T-cell (primary cell): ENCODE measurements at regions not wholly inside any gene's neighbourhood (a gene's known extent, or its start where the extent isn't known, plus 50 kb on each side); places are given as distances from the start of the nearest gene placed in this dataset.

ENCODE experiments used
- ATAC-seq, 4 experiments: fragments of 200-7000 bp in 3 of 4; fragments of 150-1000 bp in 1 of 4; cut with Tn5 transposase; replicated peaks in 1 of 4; 1 replicate in 3 of 4; 2 replicates in 1 of 4; pipeline ENCODE4 v1.10.0; 2021; ENCODE audit warnings: moderate library complexity in 3 of 4, mild to moderate bottlenecking in 2 of 4, moderate number of reproducible peaks in 1 of 4
- CTCF ChIA-PET, 2 donors: fragments of 300-600 bp; sonication (Branson Sonifier 250); formaldehyde crosslinking; loops; one replicate each; lab custom pipeline; 2022; ENCODE audit warnings: antibody characterized with exemption in 2 of 2; lab: Charles Lee
- POLR2A ChIA-PET, 2 donors: fragments of 300-600 bp; sonication (Branson Sonifier 250); formaldehyde crosslinking; loops; one replicate each; lab custom pipeline; 2022; ENCODE audit warnings: antibody characterized with exemption in 2 of 2; lab: Charles Lee
- DNase-seq, 35 experiments: peaks; one replicate each; pipeline versions ENCODE4 v3.0.0 to v3.0.0-alpha.2; 2013 to 2023
- H3K27ac ChIP-seq: one replicate; pipeline ENCODE4 v1.5.1; 2013; ENCODE audit warnings: low read length
- H3K27me3 ChIP-seq, 2 experiments: replicated peaks in 1 of 2; 1 replicate in 1 of 2; 2 replicates in 1 of 2; pipeline versions ENCODE4 v1.6.1 to v1.7.0; 2013; ENCODE audit warnings: low read length in 1 of 2, mixed read lengths in 1 of 2; ENCODE audit not compliant: control insufficient read depth in 2 of 2, insufficient read depth in 2 of 2; ENCODE audit errors: extremely low read depth in 1 of 2
- H3K36me3 ChIP-seq, 2 donors: 1 replicate in 1 of 2; 2 replicates in 1 of 2; pipeline versions ENCODE4 v1.6.1 to v1.7.0; 2013; ENCODE audit warnings: low read length in 1 of 2; ENCODE audit not compliant: control insufficient read depth in 2 of 2, insufficient read depth in 1 of 2; ENCODE audit errors: extremely low read depth in 1 of 2
- H3K4me1 ChIP-seq, 2 experiments: 1 replicate in 1 of 2; 2 replicates in 1 of 2; pipeline versions ENCODE4 v1.6.1 to v1.7.0; 2013; ENCODE audit warnings: low read length in 2 of 2, mixed read lengths in 1 of 2; ENCODE audit not compliant: insufficient read depth in 2 of 2, control insufficient read depth in 1 of 2; ENCODE audit errors: extremely low read depth in 1 of 2
- H3K4me3 ChIP-seq, 2 donors: 1 replicate in 1 of 2; 2 replicates in 1 of 2; pipeline versions ENCODE4 v1.5.1 to v1.7.0; 2013; ENCODE audit warnings: mild to moderate bottlenecking in 2 of 2, low read length in 1 of 2, moderate library complexity in 1 of 2; ENCODE audit not compliant: control insufficient read depth in 1 of 2; ENCODE audit errors: extremely low read depth in 1 of 2
- H3K9me3 ChIP-seq: 2 replicates; pipeline ENCODE4 v1.7.0; 2013
- H3K27ac Mint-ChIP-seq, 2 donors: one replicate each; pipeline ENCODE4 v1.8.0; 2020 to 2021; ENCODE audit warnings: mild to moderate bottlenecking in 2 of 2, mixed read lengths in 2 of 2
- H3K27me3 Mint-ChIP-seq, 2 donors: one replicate each; pipeline ENCODE4 v1.8.0; 2021 to 2022; ENCODE audit warnings: mixed read lengths in 2 of 2
- H3K36me3 Mint-ChIP-seq: one replicate; pipeline ENCODE4 v1.8.0; 2021; ENCODE audit warnings: mixed read lengths
- H3K4me1 Mint-ChIP-seq, 3 donors: one replicate each; pipeline ENCODE4 v1.8.0; 2020 to 2022; ENCODE audit warnings: mixed read lengths in 3 of 3, mild to moderate bottlenecking in 1 of 3
- H3K4me3 Mint-ChIP-seq, 3 donors: one replicate each; pipeline ENCODE4 v1.8.0; 2020 to 2022; ENCODE audit warnings: mild to moderate bottlenecking in 3 of 3, mixed read lengths in 3 of 3, moderate library complexity in 3 of 3
- H3K9me3 Mint-ChIP-seq, 3 donors: one replicate each; pipeline ENCODE4 v1.8.0; 2020 to 2022; ENCODE audit warnings: mixed read lengths in 3 of 3
- WGBS: methylation state at CpG from one replicate; pipeline ENCODE4 v1.1.5; 2013; ENCODE audit warnings: missing lambda C conversion rate; ENCODE audit not compliant: insufficient coverage; 5-methylcytosine and 5-hydroxymethylcytosine counted together

DNA sequence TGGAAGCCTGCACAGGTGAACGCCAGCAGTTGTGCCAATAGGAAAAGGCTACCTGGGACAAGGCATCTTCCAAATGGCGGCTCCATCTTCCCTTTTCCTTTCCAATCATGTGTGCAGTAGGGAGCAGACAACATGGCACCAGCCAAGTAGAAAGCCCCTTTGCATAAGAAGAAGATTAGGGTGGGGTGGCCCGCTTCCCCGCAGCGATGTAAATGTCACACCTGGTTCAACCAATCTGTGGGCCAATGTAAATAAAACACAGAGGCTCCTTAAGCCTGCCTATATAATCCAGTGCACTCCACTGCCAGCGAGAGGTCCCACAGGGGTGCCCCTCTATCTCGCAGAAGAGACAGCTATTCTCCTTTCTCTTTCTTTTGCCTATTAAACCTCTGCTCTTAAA, 468.4 kb upstream of the CRIM1 start:
- no peaks in the 10 kb centered on the region for H3K27me3 Mint-ChIP-seq
- ChIA-PET POLR2A (no interaction called here), CTCF (no interaction called here)
- no peak for ATAC-seq
- H3K4me3 Mint-ChIP-seq = no peak overlapping the region
- no peaks in the 10 kb centered on the region for H3K9me3 Mint-ChIP-seq
- Histone ChIP-seq H3K27ac (no peak overlapping the region), H3K36me3 (no peaks in the 10 kb centered on the region), H3K4me1 (no peaks in the 10 kb centered on the region), H3K27me3 (no peaks in the 10 kb centered on the region), H3K9me3 (no peaks in the 10 kb centered on the region), H3K4me3 (no peak overlapping the region)
- H3K27ac Mint-ChIP-seq = no peak overlapping the region
- WGBS = 92% methylated on average over 3 of the region's 7 CpGs
- DNase-seq = no peak
- H3K4me1 Mint-ChIP-seq = peaks cover 6 to 11% (median 7%) of the 10 kb centered on the region in 3 donors
- no peaks in the 10 kb centered on the region for H3K36me3 Mint-ChIP-seq

DNA sequence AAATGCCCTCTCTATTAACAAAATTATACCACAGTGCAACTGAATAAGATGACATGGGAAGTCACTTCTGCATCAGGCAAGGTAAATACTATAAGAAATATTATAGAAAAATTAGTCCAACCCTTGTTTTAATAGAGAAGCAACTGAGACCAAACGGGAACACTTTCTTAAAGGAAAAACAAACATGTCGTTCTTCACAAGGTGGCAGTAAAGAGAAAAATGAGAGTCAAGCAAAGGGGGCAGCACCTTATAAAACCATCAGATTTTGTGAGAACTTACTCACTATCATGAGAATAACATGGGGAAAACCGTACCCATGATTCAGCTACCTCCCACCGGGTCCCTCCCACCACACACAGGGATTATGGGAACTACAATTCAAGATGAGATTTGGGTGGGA, 481.7 kb upstream of the CRIM1 start:
- peaks cover 8 to 10% of the 10 kb centered on the region in 2 donors for H3K27me3 Mint-ChIP-seq
- H3K27me3 ChIP-seq = no peaks in the 10 kb centered on the region
- H3K36me3 Mint-ChIP-seq = no peaks in the 10 kb centered on the region
- no peak for ATAC-seq
- no CpG with 5 or more reads among the region's 4 CpGs for WGBS
- H3K4me3 ChIP-seq = no peak overlapping the region
- POLR2A ChIA-PET = no interaction called here
- CTCF ChIA-PET = no interaction called here
- no peaks in the 10 kb centered on the region for H3K9me3 Mint-ChIP-seq
- no peak overlapping the region for H3K4me3 Mint-ChIP-seq
- no peak for DNase-seq
- no peak overlapping the region for H3K27ac Mint-ChIP-seq
- no peaks in the 10 kb centered on the region for H3K36me3 ChIP-seq
- H3K9me3 ChIP-seq = no peaks in the 10 kb centered on the region
- H3K4me1 ChIP-seq = no peaks in the 10 kb centered on the region
- no peak overlapping the region for H3K27ac ChIP-seq
- no peaks in the 10 kb centered on the region for H3K4me1 Mint-ChIP-seq

DNA sequence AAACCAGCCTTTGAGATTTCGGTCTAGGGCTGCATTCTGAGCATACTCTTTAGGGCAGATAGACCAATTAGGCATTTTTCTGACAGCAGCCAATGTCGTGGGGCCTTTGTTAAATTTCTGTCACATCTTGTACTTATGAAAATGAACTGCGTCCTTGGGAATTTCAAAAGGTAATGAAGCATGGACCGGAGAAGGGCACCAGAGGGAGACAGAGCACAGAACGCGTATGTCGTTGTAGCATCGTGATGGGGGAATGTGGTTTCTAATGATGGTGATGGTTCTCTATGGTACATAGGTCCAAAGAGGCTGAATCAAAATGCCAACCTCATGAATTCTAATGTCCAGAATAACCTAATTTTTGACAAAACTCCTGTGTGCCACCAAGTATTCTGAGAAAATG, 483.9 kb upstream of the CRIM1 start:
- Mint-ChIP-seq H3K4me1 (no peaks in the 10 kb centered on the region), H3K4me3 (no peak overlapping the region), H3K36me3 (no peaks in the 10 kb centered on the region), H3K9me3 (no peaks in the 10 kb centered on the region), H3K27me3 (peaks cover 5 to 8% of the 10 kb centered on the region in 2 donors), H3K27ac (no peak overlapping the region)
- ATAC-seq (no peak), DNase-seq (no peak)
- ChIA-PET CTCF (no interaction called here), POLR2A (no interaction called here)
- Histone ChIP-seq H3K9me3 (no peaks in the 10 kb centered on the region), H3K27me3 (no peaks in the 10 kb centered on the region), H3K36me3 (no peaks in the 10 kb centered on the region), H3K27ac (no peak overlapping the region), H3K4me3 (no peak overlapping the region), H3K4me1 (no peaks in the 10 kb centered on the region)
- WGBS = 85% methylated on average over 7 of the region's 8 CpGs

DNA sequence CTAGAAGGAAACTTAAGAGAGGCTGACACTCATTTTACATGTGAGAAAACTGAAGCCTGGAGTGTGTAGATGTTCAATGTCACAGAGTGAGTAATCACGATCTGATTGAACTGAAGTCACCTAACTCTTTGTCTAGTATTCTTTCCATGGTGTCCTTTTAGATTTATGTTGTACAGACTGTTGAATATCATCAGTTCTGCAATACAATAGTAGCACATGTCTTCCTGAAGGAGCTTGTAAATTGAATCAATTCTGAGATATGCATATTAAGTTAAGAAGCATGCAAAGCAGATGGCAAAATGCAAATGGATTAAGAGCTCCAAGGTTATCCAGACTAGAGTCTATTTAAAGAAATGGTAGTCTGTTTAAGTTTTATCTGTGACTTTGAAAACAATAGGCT, 484.9 kb upstream of the CRIM1 start:
- Mint-ChIP-seq H3K4me3 (no peak overlapping the region), H3K27ac (no peak overlapping the region), H3K36me3 (no peaks in the 10 kb centered on the region), H3K9me3 (no peaks in the 10 kb centered on the region), H3K4me1 (no peaks in the 10 kb centered on the region), H3K27me3 (peaks cover 5 to 8% of the 10 kb centered on the region in 2 donors)
- no peak for DNase-seq
- ChIA-PET POLR2A (no interaction called here), CTCF (no interaction called here)
- Histone ChIP-seq H3K36me3 (no peaks in the 10 kb centered on the region), H3K27ac (no peak overlapping the region), H3K9me3 (no peaks in the 10 kb centered on the region), H3K4me3 (no peak overlapping the region), H3K27me3 (no peaks in the 10 kb centered on the region), H3K4me1 (no peaks in the 10 kb centered on the region)
- ATAC-seq = no peak
- WGBS = no CpG with 5 or more reads among the region's 1 CpG

DNA sequence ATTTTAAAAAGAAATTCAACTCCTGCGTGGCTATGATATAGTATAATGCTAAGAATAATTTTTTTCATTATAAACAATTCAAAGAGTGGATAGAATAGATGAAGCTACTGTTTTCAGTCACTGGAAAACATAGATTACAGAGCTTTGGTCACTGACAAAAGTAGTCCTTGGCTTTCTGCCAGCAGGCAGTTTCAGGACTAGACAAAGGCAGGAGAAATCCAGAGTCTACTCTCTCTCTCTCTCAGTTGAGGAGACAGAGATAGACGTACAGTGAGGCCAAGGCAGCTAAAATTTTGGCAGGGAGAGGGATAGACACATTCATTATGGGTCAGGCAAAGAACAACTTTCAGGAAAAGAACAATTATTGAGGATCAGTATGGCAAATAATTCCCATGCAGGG, 491.4 kb upstream of the CRIM1 start:
- H3K36me3 Mint-ChIP-seq = no peaks in the 10 kb centered on the region
- H3K27me3 Mint-ChIP-seq = peaks cover 4 to 12% of the 10 kb centered on the region in 2 donors
- H3K4me1 ChIP-seq = no peaks in the 10 kb centered on the region
- no peak overlapping the region for H3K27ac Mint-ChIP-seq
- no peaks in the 10 kb centered on the region for H3K4me1 Mint-ChIP-seq
- no peak overlapping the region for H3K27ac ChIP-seq
- H3K9me3 Mint-ChIP-seq = no peaks in the 10 kb centered on the region
- no peak overlapping the region for H3K4me3 Mint-ChIP-seq
- DNase-seq (no peak), ATAC-seq (no peak)
- no peak overlapping the region for H3K4me3 ChIP-seq
- ChIA-PET CTCF (no interaction called here), POLR2A (no interaction called here)
- H3K9me3 ChIP-seq = no peaks in the 10 kb centered on the region
- no peaks in the 10 kb centered on the region for H3K27me3 ChIP-seq
- no CpG with 5 or more reads among the region's 2 CpGs for WGBS
- H3K36me3 ChIP-seq = no peaks in the 10 kb centered on the region

DNA sequence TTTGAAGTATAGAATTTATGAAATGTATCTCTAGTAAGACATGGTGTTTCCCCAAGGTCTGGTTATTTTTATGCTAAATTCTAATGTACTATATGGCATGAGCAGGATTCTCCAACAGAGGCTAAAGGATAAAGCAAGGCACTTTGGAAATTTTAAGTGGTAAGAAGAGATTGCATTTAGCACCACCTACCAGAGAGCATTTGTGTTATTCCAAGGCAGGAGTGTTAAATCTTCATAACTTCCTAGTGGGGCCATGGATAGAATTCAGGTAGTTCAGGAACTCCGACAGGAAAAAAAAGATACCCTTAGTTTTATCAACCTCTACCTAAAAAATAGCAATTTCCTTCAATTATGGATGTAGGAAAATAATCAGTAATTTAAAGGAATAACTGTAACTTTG, 497.4 kb upstream of the CRIM1 start:
- Mint-ChIP-seq H3K4me3 (no peak overlapping the region), H3K27me3 (peaks cover 13 to 15% of the 10 kb centered on the region in 2 donors), H3K27ac (no peak overlapping the region), H3K4me1 (no peaks in the 10 kb centered on the region), H3K9me3 (no peaks in the 10 kb centered on the region), H3K36me3 (no peaks in the 10 kb centered on the region)
- POLR2A ChIA-PET = no interaction called here
- WGBS = no CpG with 5 or more reads among the region's 1 CpG
- Histone ChIP-seq H3K36me3 (no peaks in the 10 kb centered on the region), H3K4me1 (no peaks in the 10 kb centered on the region), H3K9me3 (no peaks in the 10 kb centered on the region), H3K27ac (no peak overlapping the region), H3K4me3 (no peak overlapping the region), H3K27me3 (no peaks in the 10 kb centered on the region)
- CTCF ChIA-PET = no interaction called here
- no peak for ATAC-seq
- no peak for DNase-seq

DNA sequence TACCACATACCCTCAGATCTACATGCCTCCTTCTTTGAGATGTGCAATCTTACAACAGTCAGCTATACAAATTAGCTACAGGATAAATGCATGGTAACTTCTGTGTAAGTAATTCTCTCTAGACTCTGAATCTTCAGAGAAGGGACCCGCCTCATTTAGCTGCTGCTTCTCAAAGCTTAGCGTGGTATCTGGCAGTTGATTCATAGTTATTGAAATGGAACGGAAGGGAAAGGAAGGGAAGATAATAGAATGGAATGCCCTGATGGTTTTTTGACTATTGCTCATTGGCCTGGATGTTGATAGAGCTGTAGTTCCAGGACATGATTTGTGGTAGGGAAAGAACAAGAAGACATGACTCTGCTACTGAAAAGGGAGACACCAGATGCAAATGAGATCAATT, 498.1 kb upstream of the CRIM1 start:
- H3K36me3 Mint-ChIP-seq = no peaks in the 10 kb centered on the region
- no peak for DNase-seq
- no peaks in the 10 kb centered on the region for H3K4me1 Mint-ChIP-seq
- H3K27ac Mint-ChIP-seq = no peak overlapping the region
- H3K4me3 ChIP-seq = no peak overlapping the region
- ChIA-PET POLR2A (interaction anchor here in 1 of 2 donors (0.5 kb wide), 1 partner anchor 725 kb away, joined by 3 read pairs; no protein-coding TSS in a partner anchor), CTCF (no interaction called here)
- WGBS = 69% methylated on average over 2 of the region's 3 CpGs
- no peak for ATAC-seq
- no peak overlapping the region for H3K4me3 Mint-ChIP-seq
- H3K36me3 ChIP-seq = no peaks in the 10 kb centered on the region
- peaks cover 9 to 11% of the 10 kb centered on the region in 2 donors for H3K27me3 Mint-ChIP-seq
- no peaks in the 10 kb centered on the region for H3K9me3 Mint-ChIP-seq
- H3K9me3 ChIP-seq = no peaks in the 10 kb centered on the region
- no peaks in the 10 kb centered on the region for H3K4me1 ChIP-seq
- no peaks in the 10 kb centered on the region for H3K27me3 ChIP-seq
- H3K27ac ChIP-seq = no peak overlapping the region
